ENCODE measurements at regions not wholly inside any gene's neighbourhood (a gene's known extent, or its start where the extent isn't known, plus 50 kb on each side); places are given as distances from the start of the nearest gene placed in this dataset.

- Histone ChIP-seq H3K27ac (ENCODE audit: insufficient read depth, low read depth, low read length) (no peak overlapping the region), H2AFZ (ENCODE audit: low read depth, low read length) (no peak overlapping the region), H3K9me3 (replicated peaks; ENCODE audit: control insufficient read depth, insufficient read depth, low read length) (peaks cover 2% of the 10 kb centered on the region), H3K9ac (replicated peaks; ENCODE audit: extremely low read depth, insufficient read depth, low read length) (no peak overlapping the region), H3K4me3 (replicated peaks in 1 of 3; ENCODE audit: insufficient read depth in 1 of 3, low read depth in 1 of 3, low read length in 3 of 3) (no peak overlapping the region), H3K79me2 (ENCODE audit: control insufficient read depth, insufficient read depth, low read length) (no peaks in the 10 kb centered on the region), H3K9me1 (replicated peaks; ENCODE audit: control insufficient read depth, extremely low read depth, insufficient read depth, low read length) (no peaks in the 10 kb centered on the region), H3K4me1 (ENCODE audit: control insufficient read depth, extremely low read depth, insufficient read depth, low read length) (no peaks in the 10 kb centered on the region), H3K36me3 (ENCODE audit: control insufficient read depth in 2 of 2, extremely low read depth in 1 of 2, insufficient read depth in 2 of 2, low read length in 2 of 2) (no peaks in the 10 kb centered on the region), H4K20me1 (replicated peaks; ENCODE audit: control insufficient read depth, extremely low read depth, insufficient read depth, low read length) (no peaks in the 10 kb centered on the region), H3K27me3 (ENCODE audit: control insufficient read depth in 2 of 2, insufficient read depth in 2 of 2, low read length in 2 of 2) (no peaks in the 10 kb centered on the region), H3K4me2 (ENCODE audit: insufficient read depth, low read length) (no peak overlapping the region)
- DNase-seq (ENCODE audit: low read depth, low spot score) (no peak), FAIRE-seq (no peak)
- dilution Hi-C loops (cut with MboI; ENCODE audit: extremely low pct_ligation_motif_present, low sequenced_read_pairs): no loop called here
- TF ChIP-seq JUN (IDR thresholded peaks at IDR 0.05; ENCODE audit: borderline replicate concordance, insufficient read depth, insufficient read length, low read depth) (no peak), GATA2 (IDR thresholded peaks at IDR 0.05; ENCODE audit: insufficient read depth, insufficient read length, low read depth, low read length) (no peak), MYC (IDR thresholded peaks at IDR 0.05; ENCODE audit: low read depth, low read length) (no peak), EZH2 (IDR thresholded peaks at IDR 0.05; ENCODE audit: borderline replicate concordance, low read depth, low read length, severe bottlenecking) (no peak), CTCF (IDR thresholded peaks at IDR 0.05; ENCODE audit: extremely low read depth in 1 of 2, insufficient read depth in 1 of 2, low read depth in 1 of 2, low read length in 2 of 2) (no peak), FOS (IDR thresholded peaks at IDR 0.05; ENCODE audit: borderline replicate concordance, insufficient read depth, low read length) (no peak), POLR2A (IDR thresholded peaks at IDR 0.05; ENCODE audit: low read depth, low read length) (no peak), MAX (IDR thresholded peaks at IDR 0.05; ENCODE audit: insufficient read depth, insufficient read length) (no peak), POLR2AphosphoS5 (IDR thresholded peaks at IDR 0.05; ENCODE audit: insufficient read depth, low read depth, low read length) (no peak)
- BruUV-seq (replicated peaks): no TSS peak
- ChIA-PET CTCF (no interaction called here), POLR2A (no interaction called here)
- intact Hi-C loops (cut with micrococcal nuclease): no loop called here
Measured at GRCh38 chr4:24172406-24172805, 282.6 kb upstream of the PPARGC1A start.

All from endothelial cell of umbilical vein (primary cell).